Body of pancreas (tissue), 4 donors: ENCODE measurements at regions not wholly inside any gene's neighbourhood (a gene's known extent, or its start where the extent isn't known, plus 50 kb on each side); places are given as distances from the start of the nearest gene placed in this dataset.

ENCODE experiments used
- ATAC-seq: fragments of 150-250 bp; one replicate; pipeline ENCODE4 v1.9.1; 2016
- DNase-seq, 4 donors: peaks; one replicate each; pipeline ENCODE4 v3.0.0-alpha.2; 2019
- H3K27ac ChIP-seq, 4 donors: fragments of 200-600 bp; sonication (generic); 1 replicate in 3 of 4; 2 replicates in 1 of 4; pipeline versions ENCODE4 v1.5.1 to v1.6.1; 2016 to 2019; ENCODE audit warnings: mild to moderate bottlenecking in 1 of 4, mixed read lengths in 1 of 4, moderate library complexity in 1 of 4
- H3K27me3 ChIP-seq, 2 donors: fragments of 200-600 bp; sonication (generic); one replicate each; pipeline ENCODE4 v1.6.0; 2016; ENCODE audit warnings: mild to moderate bottlenecking in 1 of 2
- H3K36me3 ChIP-seq, 2 donors: fragments of 200-600 bp; sonication (generic); replicated peaks in 1 of 2; 2 replicates each; pipeline ENCODE4 v1.5.1; 2016; ENCODE audit warnings: low read depth in 2 of 2; ENCODE audit not compliant: insufficient read depth in 1 of 2
- H3K4me1 ChIP-seq: fragments of 200-600 bp; sonication (generic); one replicate; pipeline ENCODE4 v1.6.0; 2016
- H3K4me3 ChIP-seq, 2 donors: fragments of 200-600 bp; sonication (generic); 1 replicate in 1 of 2; 2 replicates in 1 of 2; pipeline ENCODE4 v1.5.1; 2016 to 2019
- H3K9me3 ChIP-seq, 3 donors: fragments of 200-600 bp; sonication (generic); 1 replicate in 2 of 3; 2 replicates in 1 of 3; pipeline ENCODE4 v1.5.1; 2016
- CTCF ChIP-seq, 7 experiments: fragments of 450-650 bp in 4 of 7; fragments of 200-600 bp in 3 of 7; sonication (generic) in 3 of 7; IDR thresholded peaks; one replicate each; pipeline ENCODE4 v1.5.1; 2016 to 2019; ENCODE audit warnings: antibody characterized with exemption in 7 of 7
- POLR2A ChIP-seq, 3 donors: fragments of 450-650 bp; IDR thresholded peaks; one replicate each; pipeline ENCODE4 v1.6.1; 2016; ENCODE audit warnings: antibody characterized with exemption in 3 of 3, mild to moderate bottlenecking in 2 of 3
- WGBS, 2 donors: methylation state at CpG; one replicate each; pipeline ENCODE4 v1.1.5; 2017; 5-methylcytosine and 5-hydroxymethylcytosine counted together
- intact Hi-C: fragments of 100-400 bp; cut with DNase I; formaldehyde crosslinking; loops from one replicate; pipeline ENCODE4 v1.15.1; 2023

- TF ChIP-seq POLR2A (IDR thresholded peaks at IDR 0.05) (no peak), CTCF (IDR thresholded peaks at IDR 0.05) (no peak)
- H3K9me3 ChIP-seq: no peaks in the 10 kb centered on the region
- intact Hi-C loops: no loop called here
- H3K4me1 ChIP-seq: no peaks in the 10 kb centered on the region
- H3K4me3 ChIP-seq: no peak overlapping the region
- ATAC-seq (no peak), DNase-seq (no peak)
- H3K27me3 ChIP-seq: no peaks in the 10 kb centered on the region
- 51 to 57% methylated on average over 8 to 9 of the region's 9 CpGs for WGBS, 2 donors
- no peaks in the 10 kb centered on the region for H3K36me3 ChIP-seq
- H3K27ac ChIP-seq: no peak overlapping the region
Observed at GRCh38 chr3:127484601-127485388, 105.7 kb downstream of the TPRA1 start.

- no peak overlapping the region for H3K27ac ChIP-seq
- H3K36me3 ChIP-seq: no peaks in the 10 kb centered on the region
- H3K9me3 ChIP-seq: no peaks in the 10 kb centered on the region
- H3K4me1 ChIP-seq: no peaks in the 10 kb centered on the region
- no peaks in the 10 kb centered on the region for H3K27me3 ChIP-seq
- WGBS, 2 donors: 45 to 57% methylated on average over 10 to 18 of the region's 18 CpGs
- TF ChIP-seq POLR2A (IDR thresholded peaks at IDR 0.05) (no peak), CTCF (IDR thresholded peaks at IDR 0.05) (no peak)
- intact Hi-C loops: no loop called here
- ATAC-seq (no peak), DNase-seq (no peak)
- no peak overlapping the region for H3K4me3 ChIP-seq
Observed at GRCh38 chr3:127483902-127484591, 106.5 kb downstream of the TPRA1 start.

GRCh38 chr3:127483005-127483641 lies 107.4 kb downstream of the TPRA1 start:
- intact Hi-C loops: no loop called here
- Histone ChIP-seq H3K27me3 (no peaks in the 10 kb centered on the region), H3K9me3 (no peaks in the 10 kb centered on the region), H3K4me3 (no peak overlapping the region), H3K4me1 (no peaks in the 10 kb centered on the region), H3K27ac (no peak overlapping the region), H3K36me3 (no peaks in the 10 kb centered on the region)
- TF ChIP-seq CTCF (IDR thresholded peaks at IDR 0.05) (no peak), POLR2A (IDR thresholded peaks at IDR 0.05) (no peak)
- DNase-seq (no peak), ATAC-seq (no peak)
- 84 to 85% methylated on average over 11 of the region's 11 CpGs for WGBS, 2 donors

- no peaks in the 10 kb centered on the region for H3K4me1 ChIP-seq
- no peak for ATAC-seq
- no peaks in the 10 kb centered on the region for H3K9me3 ChIP-seq
- H3K36me3 ChIP-seq: no peaks in the 10 kb centered on the region
- H3K4me3 ChIP-seq: no peak overlapping the region
- no peaks in the 10 kb centered on the region for H3K27me3 ChIP-seq
- intact Hi-C loops: no loop called here
- DNase-seq: no peak
- H3K27ac ChIP-seq: no peak overlapping the region
- WGBS, 2 donors: 79 to 81% methylated on average over 14 of the region's 14 CpGs
- TF ChIP-seq POLR2A (IDR thresholded peaks at IDR 0.05) (no peak), CTCF (IDR thresholded peaks at IDR 0.05) (no peak)
Observed at GRCh38 chr3:127482216-127483004, 108.1 kb downstream of the TPRA1 start.
